GM12891 (cell line): ENCODE measurements at regions not wholly inside any gene's neighbourhood (a gene's known extent, or its start where the extent isn't known, plus 50 kb on each side); places are given as distances from the start of the nearest gene placed in this dataset.

ENCODE experiments used
- POLR2A ChIP-seq: IDR thresholded peaks from 2 replicates; pipeline ENCODE4 v1.6.1; 2011; ENCODE audit warnings: low read depth, low read length, control low read depth
- POLR2AphosphoS5 ChIP-seq: IDR thresholded peaks from 2 replicates; pipeline ENCODE4 v1.6.1; 2011; ENCODE audit warnings: low read depth, low read length, control low read depth
- POU2F2 ChIP-seq: IDR thresholded peaks from 2 replicates; pipeline ENCODE4 v1.6.1; 2011; ENCODE audit warnings: low read depth, mild to moderate bottlenecking, control low read depth, low read length, moderate library complexity
- SPI1 ChIP-seq: IDR thresholded peaks from 2 replicates; pipeline ENCODE4 v1.6.1; 2011; ENCODE audit warnings: low read depth, low read length, control low read depth
- TAF1 ChIP-seq: IDR thresholded peaks from 2 replicates; pipeline ENCODE4 v1.6.1; 2011; ENCODE audit warnings: low read depth, low read length, control low read depth

- TF ChIP-seq POLR2A (no peak), POLR2AphosphoS5 (no peak), SPI1 (no peak), TAF1 (no peak), POU2F2 (no peak)
Observed at GRCh38 chr5:121408778-121409177, 442.9 kb upstream of the FTMT start.
